ENCODE measurements at regions not wholly inside any gene's neighbourhood (a gene's known extent, or its start where the extent isn't known, plus 50 kb on each side); places are given as distances from the start of the nearest gene placed in this dataset.

DNA sequence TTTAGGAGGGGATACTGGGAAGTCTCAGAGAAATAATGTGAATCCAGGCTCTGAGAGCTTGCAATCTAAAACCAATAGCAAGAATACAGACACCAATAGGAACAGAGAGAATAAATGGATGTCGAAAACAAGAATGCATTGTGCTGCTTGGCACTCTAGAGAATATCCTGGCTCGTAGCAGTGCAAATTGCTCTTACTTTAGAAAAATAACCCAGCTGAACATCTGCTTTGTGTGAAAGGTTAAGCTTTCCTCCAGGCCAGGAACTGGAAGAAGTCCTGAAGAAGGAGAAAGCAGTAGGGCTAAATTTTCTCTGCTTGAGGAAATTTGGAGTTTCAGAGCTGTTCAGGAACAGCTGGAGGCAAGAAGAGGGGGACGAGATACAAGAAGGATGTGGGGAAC lies 382.3 kb downstream of the HHIPL2 start:
- 59 to 71% (median 66%) methylated on average over 3 of the region's 3 CpGs for WGBS, 5 donors
- Histone ChIP-seq H3K36me3 (no peaks in the 10 kb centered on the region), H3K27ac (no peak overlapping the region), H3K9me3 (peaks cover 0 to 7% (median 3%) of the 10 kb centered on the region in 4 donors), H3K4me3 (no peak overlapping the region), H3K27me3 (no peaks in the 10 kb centered on the region), H3K4me1 (no peaks in the 10 kb centered on the region)
- peak in 1 of 2 donors; percentile 37 for DNase-seq
- TF ChIP-seq EP300 (IDR thresholded peaks at IDR 0.05) (no peak), POLR2AphosphoS5 (IDR thresholded peaks at IDR 0.05) (no peak), POLR2A (IDR thresholded peaks at IDR 0.05) (no peak)
- TF ChIP-seq, protein P1, sequence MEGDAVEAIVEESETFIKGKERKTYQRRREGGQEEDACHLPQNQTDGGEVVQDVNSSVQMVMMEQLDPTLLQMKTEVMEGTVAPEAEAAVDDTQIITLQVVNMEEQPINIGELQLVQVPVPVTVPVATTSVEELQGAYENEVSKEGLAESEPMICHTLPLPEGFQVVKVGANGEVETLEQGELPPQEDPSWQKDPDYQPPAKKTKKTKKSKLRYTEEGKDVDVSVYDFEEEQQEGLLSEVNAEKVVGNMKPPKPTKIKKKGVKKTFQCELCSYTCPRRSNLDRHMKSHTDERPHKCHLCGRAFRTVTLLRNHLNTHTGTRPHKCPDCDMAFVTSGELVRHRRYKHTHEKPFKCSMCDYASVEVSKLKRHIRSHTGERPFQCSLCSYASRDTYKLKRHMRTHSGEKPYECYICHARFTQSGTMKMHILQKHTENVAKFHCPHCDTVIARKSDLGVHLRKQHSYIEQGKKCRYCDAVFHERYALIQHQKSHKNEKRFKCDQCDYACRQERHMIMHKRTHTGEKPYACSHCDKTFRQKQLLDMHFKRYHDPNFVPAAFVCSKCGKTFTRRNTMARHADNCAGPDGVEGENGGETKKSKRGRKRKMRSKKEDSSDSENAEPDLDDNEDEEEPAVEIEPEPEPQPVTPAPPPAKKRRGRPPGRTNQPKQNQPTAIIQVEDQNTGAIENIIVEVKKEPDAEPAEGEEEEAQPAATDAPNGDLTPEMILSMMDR (IDR thresholded peaks at IDR 0.05): no peak
- intact Hi-C loops (cut with DNase I; ENCODE audit: low total_unique reads): no loop called here

DNA sequence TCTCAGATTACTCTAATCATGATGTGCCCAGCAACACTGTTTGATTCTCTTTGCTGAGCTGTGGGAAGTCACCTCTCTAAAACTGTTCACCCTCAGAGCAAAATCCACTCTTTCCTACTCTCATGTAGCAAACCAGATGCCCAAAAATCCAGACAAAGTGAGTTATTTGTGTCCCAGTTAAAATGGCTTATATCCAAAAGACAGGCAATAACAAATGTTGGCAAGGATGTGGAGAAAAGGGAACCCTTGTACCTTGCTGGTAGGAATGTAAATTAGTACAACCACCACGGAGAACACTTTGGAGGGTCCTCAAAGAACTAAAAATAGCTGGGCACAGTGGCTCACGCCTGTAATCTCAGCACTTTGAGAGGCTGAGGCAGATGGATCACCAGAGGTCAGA lies 384.0 kb downstream of the HHIPL2 start:
- Histone ChIP-seq H3K27ac (no peak overlapping the region), H3K4me3 (no peak overlapping the region), H3K4me1 (no peaks in the 10 kb centered on the region), H3K9me3 (peaks cover 0 to 2% (median under 1%) of the 10 kb centered on the region in 4 donors), H3K36me3 (no peaks in the 10 kb centered on the region), H3K27me3 (no peaks in the 10 kb centered on the region)
- intact Hi-C loops (cut with DNase I; ENCODE audit: low total_unique reads): no loop called here
- WGBS, 5 donors: 14 to 49% (median 37%) methylated on average over 2 of the region's 2 CpGs
- DNase-seq: no peak
- TF ChIP-seq POLR2A (IDR thresholded peaks at IDR 0.05) (no peak), EP300 (IDR thresholded peaks at IDR 0.05) (no peak), POLR2AphosphoS5 (IDR thresholded peaks at IDR 0.05) (no peak)
- TF ChIP-seq, protein P1 (IDR thresholded peaks at IDR 0.05): no peak

DNA sequence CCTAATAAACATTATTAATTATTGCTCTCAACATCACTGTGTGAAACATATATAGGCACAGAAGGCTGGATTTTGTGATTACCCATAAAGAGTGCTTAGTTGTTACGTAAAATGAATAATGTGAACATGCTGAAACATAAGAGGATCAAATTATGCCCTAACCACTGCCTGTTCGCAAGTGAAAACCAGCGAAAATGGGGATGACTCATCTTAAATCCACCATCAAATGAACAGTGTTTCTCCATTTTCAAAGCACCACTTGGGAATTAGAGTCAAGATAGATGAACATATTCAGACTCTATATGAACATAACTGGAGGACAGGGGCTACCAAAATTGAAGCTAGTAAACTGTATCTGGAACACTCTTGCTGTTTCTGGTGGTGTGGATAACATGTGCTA lies 386.2 kb downstream of the HHIPL2 start:
- TF ChIP-seq POLR2AphosphoS5 (IDR thresholded peaks at IDR 0.05): no peak
- TF ChIP-seq, protein P1 (IDR thresholded peaks at IDR 0.05): no peak
- TF ChIP-seq EP300 (IDR thresholded peaks at IDR 0.05): no peak
- no peak for TF ChIP-seq POLR2A (IDR thresholded peaks at IDR 0.05)
- WGBS, 5 donors: 60 to 78% (median 73%) methylated on average over 3 of the region's 3 CpGs
- Histone ChIP-seq H3K36me3 (no peaks in the 10 kb centered on the region), H3K27ac (no peak overlapping the region), H3K4me1 (no peaks in the 10 kb centered on the region), H3K27me3 (no peaks in the 10 kb centered on the region), H3K4me3 (no peak overlapping the region), H3K9me3 (peaks cover 7 to 20% (median 12%) of the 10 kb centered on the region in 4 donors)
- no peak for DNase-seq
- intact Hi-C loops (cut with DNase I; ENCODE audit: low total_unique reads): no loop called here

DNA sequence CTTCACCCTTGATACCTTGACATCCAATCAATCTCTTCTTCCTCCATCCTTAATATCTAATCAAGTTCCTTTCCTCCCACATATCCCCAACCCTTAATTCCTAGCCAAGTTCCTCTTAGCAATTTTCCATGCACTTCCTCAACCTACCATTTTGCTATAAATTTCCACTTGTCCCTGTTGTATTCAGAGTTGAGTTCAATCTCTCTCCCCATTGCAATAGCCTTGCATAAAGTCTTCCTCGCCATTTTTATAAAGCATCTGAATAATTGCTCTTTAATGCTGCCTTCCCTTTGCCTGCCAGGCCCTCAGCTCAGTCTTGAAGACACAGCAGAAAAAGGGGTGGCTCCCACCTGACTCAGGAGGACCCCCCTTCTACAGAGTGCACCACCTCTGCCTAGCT lies 390.3 kb downstream of the HHIPL2 start:
- intact Hi-C loops (cut with DNase I; ENCODE audit: low total_unique reads): no loop called here
- TF ChIP-seq POLR2A (IDR thresholded peaks at IDR 0.05) (no peak), EP300 (IDR thresholded peaks at IDR 0.05) (no peak), POLR2AphosphoS5 (IDR thresholded peaks at IDR 0.05) (no peak)
- TF ChIP-seq, protein P1 (IDR thresholded peaks at IDR 0.05): no peak

More for the DNA sequence above, 390.3 kb downstream of the HHIPL2 start:
- Histone ChIP-seq H3K36me3 (no peaks in the 10 kb centered on the region), H3K27ac (no peak overlapping the region), H3K27me3 (no peaks in the 10 kb centered on the region), H3K4me3 (no peak overlapping the region), H3K4me1 (no peaks in the 10 kb centered on the region), H3K9me3 (peaks cover 7 to 20% (median 12%) of the 10 kb centered on the region in 4 donors)
- no peak for DNase-seq
- 90 to 100% (median 97%) methylated on average over 1 of the region's 1 CpG for WGBS, 5 donors

Data from stomach (tissue), 8 donors.